MM.1S (cell line): ENCODE measurements at regions not wholly inside any gene's neighbourhood (a gene's known extent, or its start where the extent isn't known, plus 50 kb on each side); places are given as distances from the start of the nearest gene placed in this dataset.

ENCODE experiments used
- DNase-seq: peaks from one replicate; pipeline ENCODE4 v3.0.0-alpha.2; 2015
- H2AFZ ChIP-seq: fragments of 300-600 bp; sonication (generic); 2 replicates; pipeline ENCODE4 v1.6.0; 2016; ENCODE audit warnings: antibody characterized with exemption, low read length
- H3F3A ChIP-seq: fragments of 300-600 bp; sonication (generic); 2 replicates; pipeline ENCODE4 v1.6.1; 2016; ENCODE audit warnings: mild to moderate bottlenecking, antibody characterized with exemption, low read length, moderate library complexity, mixed read lengths; ENCODE audit not compliant: insufficient read depth
- H3K27ac ChIP-seq: fragments of 300-600 bp; sonication (generic); 2 replicates; pipeline ENCODE4 v1.5.1; 2016; ENCODE audit warnings: mild to moderate bottlenecking, low read length
- H3K27me3 ChIP-seq: fragments of 300-600 bp; sonication (generic); replicated peaks from 2 replicates; pipeline ENCODE4 v1.6.0; 2016; ENCODE audit warnings: low read length; ENCODE audit not compliant: insufficient read depth
- H3K36me3 ChIP-seq: fragments of 300-600 bp; sonication (generic); replicated peaks from 2 replicates; pipeline ENCODE4 v1.6.1; 2016; ENCODE audit warnings: mild to moderate bottlenecking, low read length, mixed read lengths; ENCODE audit not compliant: insufficient read depth
- H3K4me1 ChIP-seq: fragments of 300-600 bp; sonication (generic); 2 replicates; pipeline ENCODE4 v1.6.1; 2016; ENCODE audit warnings: low read length, mixed read lengths
- H3K4me2 ChIP-seq: fragments of 300-600 bp; sonication (generic); 2 replicates; pipeline ENCODE4 v1.6.0; 2016; ENCODE audit warnings: low read depth, low read length
- H3K4me3 ChIP-seq: fragments of 300-600 bp; sonication (generic); 2 replicates; pipeline ENCODE4 v1.5.1; 2016; ENCODE audit warnings: low read length, mixed read lengths
- H3K79me2 ChIP-seq: fragments of 300-600 bp; sonication (generic); 2 replicates; pipeline ENCODE4 v1.6.1; 2016; ENCODE audit warnings: mixed run types, low read length, mixed read lengths
- H3K9ac ChIP-seq: fragments of 300-600 bp; sonication (generic); 2 replicates; pipeline ENCODE4 v1.6.1; 2016; ENCODE audit warnings: low read length, mixed read lengths
- H3K9me2 ChIP-seq: fragments of 300-600 bp; sonication (generic); replicated peaks from 2 replicates; pipeline ENCODE4 v1.6.1; 2016; ENCODE audit warnings: mild to moderate bottlenecking, low read length, mixed read lengths; ENCODE audit not compliant: insufficient read depth
- H3K9me3 ChIP-seq: fragments of 300-600 bp; sonication (generic); replicated peaks from 2 replicates; pipeline ENCODE4 v1.6.1; 2016; ENCODE audit warnings: mild to moderate bottlenecking, low read length, mixed read lengths; ENCODE audit not compliant: insufficient read depth
- H4K20me1 ChIP-seq: fragments of 300-600 bp; sonication (generic); 2 replicates; pipeline ENCODE4 v1.6.1; 2016; ENCODE audit warnings: mild to moderate bottlenecking, low read length, moderate library complexity, mixed read lengths; ENCODE audit not compliant: insufficient read depth
- EZH2 ChIP-seq: fragments of 300-600 bp; sonication (generic); optimal IDR thresholded peaks from 2 replicates; pipeline ENCODE3; 2017; ENCODE audit warnings: low read depth, mild to moderate bottlenecking, antibody characterized with exemption, low read length, mixed read lengths
- EZH2phosphoT487 ChIP-seq: fragments of 300-600 bp; sonication (generic); IDR thresholded peaks from 2 replicates; pipeline ENCODE4 v1.6.1; 2018; ENCODE audit warnings: antibody characterized with exemption, low read length
- TF ChIP-seq, protein P1 (sequence below): fragments of 300-600 bp; sonication (generic); IDR thresholded peaks from 2 replicates; pipeline ENCODE4 v1.5.1; 2016; ENCODE audit warnings: antibody characterized with exemption, low read length, mixed read lengths

DNA sequence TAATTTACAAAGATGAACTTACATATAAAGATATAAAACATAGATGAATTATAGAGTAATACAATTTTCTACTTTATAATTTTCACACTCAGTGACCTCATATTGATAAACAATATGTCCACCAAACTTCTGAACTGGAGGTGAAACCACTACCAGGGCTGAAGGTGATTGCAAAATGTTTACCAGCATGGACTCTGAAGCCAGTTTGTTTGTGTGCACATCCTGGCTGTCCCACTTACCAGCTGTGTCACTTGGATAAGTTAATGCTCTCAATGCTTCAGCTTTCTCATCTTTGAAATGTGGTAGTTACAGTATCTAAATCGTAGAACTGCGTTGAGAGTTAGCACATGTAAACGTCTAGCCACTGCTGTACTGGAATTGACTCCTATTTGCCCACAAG lies 392.6 kb downstream of the HNRNPD start:
- no peak for TF ChIP-seq EZH2phosphoT487
- TF ChIP-seq, protein P1, sequence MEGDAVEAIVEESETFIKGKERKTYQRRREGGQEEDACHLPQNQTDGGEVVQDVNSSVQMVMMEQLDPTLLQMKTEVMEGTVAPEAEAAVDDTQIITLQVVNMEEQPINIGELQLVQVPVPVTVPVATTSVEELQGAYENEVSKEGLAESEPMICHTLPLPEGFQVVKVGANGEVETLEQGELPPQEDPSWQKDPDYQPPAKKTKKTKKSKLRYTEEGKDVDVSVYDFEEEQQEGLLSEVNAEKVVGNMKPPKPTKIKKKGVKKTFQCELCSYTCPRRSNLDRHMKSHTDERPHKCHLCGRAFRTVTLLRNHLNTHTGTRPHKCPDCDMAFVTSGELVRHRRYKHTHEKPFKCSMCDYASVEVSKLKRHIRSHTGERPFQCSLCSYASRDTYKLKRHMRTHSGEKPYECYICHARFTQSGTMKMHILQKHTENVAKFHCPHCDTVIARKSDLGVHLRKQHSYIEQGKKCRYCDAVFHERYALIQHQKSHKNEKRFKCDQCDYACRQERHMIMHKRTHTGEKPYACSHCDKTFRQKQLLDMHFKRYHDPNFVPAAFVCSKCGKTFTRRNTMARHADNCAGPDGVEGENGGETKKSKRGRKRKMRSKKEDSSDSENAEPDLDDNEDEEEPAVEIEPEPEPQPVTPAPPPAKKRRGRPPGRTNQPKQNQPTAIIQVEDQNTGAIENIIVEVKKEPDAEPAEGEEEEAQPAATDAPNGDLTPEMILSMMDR: no peak
- no peak for TF ChIP-seq EZH2
- Histone ChIP-seq H4K20me1 (no peaks in the 10 kb centered on the region), H3K9ac (no peak overlapping the region), H3K36me3 (no peaks in the 10 kb centered on the region), H3K4me1 (peaks cover 40% of the 10 kb centered on the region), H3F3A (peaks cover 22% of the 10 kb centered on the region), H3K4me2 (no peak overlapping the region), H3K9me3 (no peaks in the 10 kb centered on the region), H3K9me2 (no peaks in the 10 kb centered on the region), H3K27ac (no peak overlapping the region), H3K27me3 (0 out of 2 replicates have a peak, but pooled peaks cover 5% of the 10 kb centered on the region), H2AFZ (no peak overlapping the region), H3K79me2 (no peaks in the 10 kb centered on the region), H3K4me3 (no peak overlapping the region)
- no peak for DNase-seq

DNA sequence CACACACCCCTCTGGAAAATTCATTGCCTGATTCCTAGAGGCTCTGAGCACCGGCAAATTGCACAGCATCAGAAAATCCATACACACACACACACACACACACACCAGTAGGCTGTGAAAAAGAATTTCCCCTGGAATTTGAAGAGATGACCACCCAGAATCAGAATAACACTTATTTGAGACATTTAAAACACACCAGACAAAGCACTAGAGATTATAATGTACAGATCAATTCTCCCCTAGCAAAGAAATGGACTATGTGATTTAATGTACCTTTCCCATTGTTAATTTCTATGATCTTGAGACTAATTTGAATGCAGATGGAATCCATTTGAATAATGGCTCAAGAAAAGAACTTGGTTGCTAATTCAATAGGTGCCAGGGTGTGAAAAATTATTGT lies 399.3 kb downstream of the HNRNPD start:
- no peaks in the 10 kb centered on the region for H3K36me3 ChIP-seq
- H3K4me3 ChIP-seq: no peak overlapping the region
- H3F3A ChIP-seq: no peaks in the 10 kb centered on the region
- DNase-seq: no peak
- no peaks in the 10 kb centered on the region for H3K9me3 ChIP-seq
- H3K27ac ChIP-seq: no peak overlapping the region
- no peaks in the 10 kb centered on the region for H3K9me2 ChIP-seq
- no peaks in the 10 kb centered on the region for H3K79me2 ChIP-seq
- TF ChIP-seq, protein P1: no peak
- no peak for TF ChIP-seq EZH2phosphoT487
- H4K20me1 ChIP-seq: no peaks in the 10 kb centered on the region
- no peak overlapping the region for H3K9ac ChIP-seq
- peaks cover 17% of the 10 kb centered on the region for H3K4me1 ChIP-seq
- no peak overlapping the region for H2AFZ ChIP-seq
- no peaks in the 10 kb centered on the region for H3K27me3 ChIP-seq
- no peak overlapping the region for H3K4me2 ChIP-seq

DNA sequence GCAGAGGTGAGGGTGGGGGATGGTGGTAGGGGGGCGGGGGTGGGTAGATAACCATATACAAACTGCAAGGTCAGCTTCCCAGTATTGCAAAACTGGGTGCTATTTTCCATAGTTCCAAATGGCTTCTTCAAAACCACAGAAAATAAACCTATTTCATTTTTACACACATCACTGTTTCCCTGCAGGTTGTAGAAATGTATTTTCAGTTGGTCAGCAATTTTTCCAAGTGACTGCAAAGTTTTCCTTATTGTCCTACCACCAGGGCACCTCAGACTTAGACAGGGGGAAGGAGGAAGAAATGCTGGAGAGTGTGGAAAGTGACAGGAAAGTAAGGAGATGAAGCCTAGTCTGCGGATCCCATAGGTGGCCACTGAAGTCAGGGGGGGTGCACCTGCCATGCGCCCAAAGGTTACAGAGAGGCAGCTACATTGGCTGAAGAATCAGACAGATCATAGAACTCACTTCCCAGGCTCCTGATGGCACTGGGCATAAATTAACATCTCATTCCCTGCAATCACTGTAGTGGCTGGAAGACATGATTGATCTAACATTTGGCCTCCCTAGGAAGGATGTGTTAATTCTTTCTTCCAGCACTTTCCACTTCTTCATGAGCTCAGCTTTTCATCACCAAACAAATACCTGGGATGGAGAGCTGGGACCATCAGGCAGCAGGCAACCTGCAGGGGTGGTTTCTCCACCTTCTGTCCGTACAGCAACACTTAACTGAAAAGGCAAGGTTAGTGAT lies 402.0 kb downstream of the HNRNPD start:
- H3K27ac ChIP-seq: no peak overlapping the region
- H3K27me3 ChIP-seq: no peaks in the 10 kb centered on the region
- no peaks in the 10 kb centered on the region for H3K9me2 ChIP-seq
- no peaks in the 10 kb centered on the region for H3K9me3 ChIP-seq
- no peaks in the 10 kb centered on the region for H4K20me1 ChIP-seq
- no peak for DNase-seq
- no peak overlapping the region for H3K9ac ChIP-seq
- no peak overlapping the region for H2AFZ ChIP-seq
- no peak overlapping the region for H3K4me3 ChIP-seq
- H3F3A ChIP-seq: no peaks in the 10 kb centered on the region
- no peaks in the 10 kb centered on the region for H3K36me3 ChIP-seq
- H3K79me2 ChIP-seq: no peaks in the 10 kb centered on the region
- no peak overlapping the region for H3K4me2 ChIP-seq
- no peak for TF ChIP-seq EZH2phosphoT487
- TF ChIP-seq, protein P1: no peak
- TF ChIP-seq EZH2: no peak
- H3K4me1 ChIP-seq: peaks cover 26% of the 10 kb centered on the region
